CD14-positive monocyte (primary cell): ENCODE measurements at regions not wholly inside any gene's neighbourhood (a gene's known extent, or its start where the extent isn't known, plus 50 kb on each side); places are given as distances from the start of the nearest gene placed in this dataset.

Source experiments
- DNase-seq, 3 donors: peaks; one replicate each; pipeline ENCODE4 v3.0.0-alpha.2; 2011 to 2022
- H2AFZ ChIP-seq: 2 replicates; pipeline ENCODE4 v1.6.0; 2012; ENCODE audit warnings: mild to moderate bottlenecking, low read depth, low read length, inconsistent platforms; ENCODE audit not compliant: insufficient read depth, poor library complexity, severe bottlenecking
- H3K27ac ChIP-seq, 2 donors: 1 replicate in 1 of 2; 2 replicates in 1 of 2; pipeline ENCODE4 v1.5.1; 2012 to 2013; ENCODE audit warnings: low read length in 2 of 2, control low read depth in 1 of 2, inconsistent platforms in 1 of 2, low read depth in 1 of 2, mild to moderate bottlenecking in 1 of 2
- H3K27me3 ChIP-seq, 2 donors: one replicate each; pipeline versions ENCODE4 v1.6.0 to v1.6.1; 2011 to 2013; ENCODE audit warnings: low read length in 2 of 2; ENCODE audit not compliant: control insufficient read depth in 2 of 2, insufficient read depth in 2 of 2
- H3K36me3 ChIP-seq, 2 donors: replicated peaks in 1 of 2; 1 replicate in 1 of 2; 2 replicates in 1 of 2; pipeline versions ENCODE4 v1.5.1 to v1.6.1; 2012 to 2013; ENCODE audit warnings: low read length in 2 of 2, control low read depth in 1 of 2, inconsistent platforms in 1 of 2, mild to moderate bottlenecking in 1 of 2; ENCODE audit not compliant: insufficient read depth in 2 of 2, control insufficient read depth in 1 of 2
- H3K4me1 ChIP-seq, 2 donors: 1 replicate in 1 of 2; 2 replicates in 1 of 2; pipeline versions ENCODE4 v1.5.1 to v1.6.1; 2012 to 2013; ENCODE audit warnings: low read length in 2 of 2, control low read depth in 1 of 2, inconsistent platforms in 1 of 2, mild to moderate bottlenecking in 1 of 2, moderate library complexity in 1 of 2; ENCODE audit not compliant: insufficient read depth in 2 of 2, control insufficient read depth in 1 of 2
- H3K4me2 ChIP-seq: replicated peaks from 2 replicates; pipeline ENCODE3; 2012; ENCODE audit warnings: low read length, moderate library complexity, mild to moderate bottlenecking; ENCODE audit not compliant: poor library complexity, severe bottlenecking; ENCODE audit errors: extremely low read depth
- H3K4me3 ChIP-seq, 3 experiments: fragments of 200-600 bp in 1 of 3; sonication (generic) in 1 of 3; replicated peaks in 1 of 3; 1 replicate in 2 of 3; 2 replicates in 1 of 3; pipeline ENCODE4 v1.5.1; 2011 to 2013; ENCODE audit warnings: low read length in 3 of 3, mild to moderate bottlenecking in 3 of 3, control low read depth in 2 of 3, low read depth in 2 of 3, inconsistent platforms in 1 of 3, moderate library complexity in 1 of 3
- H3K79me2 ChIP-seq: 2 replicates; pipeline ENCODE4 v1.6.0; 2012; ENCODE audit warnings: mild to moderate bottlenecking, control low read depth, inconsistent platforms, low read length, moderate library complexity; ENCODE audit not compliant: insufficient read depth
- H3K9ac ChIP-seq: 2 replicates; pipeline ENCODE4 v1.6.0; 2017; ENCODE audit warnings: low read length, mild to moderate bottlenecking; ENCODE audit not compliant: insufficient read depth, poor library complexity, severe bottlenecking
- H3K9me3 ChIP-seq, 2 donors: replicated peaks in 1 of 2; 1 replicate in 1 of 2; 2 replicates in 1 of 2; pipeline versions ENCODE4 v1.5.1 to v1.6.1; 2012 to 2013; ENCODE audit warnings: low read length in 2 of 2, control low read depth in 1 of 2; ENCODE audit not compliant: control insufficient read depth in 1 of 2, insufficient read depth in 1 of 2
- H4K20me1 ChIP-seq: 2 replicates; pipeline ENCODE4 v1.6.0; 2012; ENCODE audit warnings: mild to moderate bottlenecking, low read length, control low read depth, moderate library complexity; ENCODE audit not compliant: insufficient read depth
- H3K27ac Mint-ChIP-seq, 7 donors: one replicate each; pipeline ENCODE4 v1.8.0; 2020; ENCODE audit warnings: mild to moderate bottlenecking in 7 of 7, mixed read lengths in 7 of 7, moderate library complexity in 6 of 7, inconsistent platforms in 2 of 7
- H3K27me3 Mint-ChIP-seq, 3 donors: one replicate each; pipeline ENCODE4 v1.8.0; 2021 to 2022; ENCODE audit warnings: low read depth in 3 of 3, mild to moderate bottlenecking in 3 of 3, mixed read lengths in 3 of 3, moderate library complexity in 3 of 3, inconsistent platforms in 1 of 3
- H3K36me3 Mint-ChIP-seq, 2 donors: one replicate each; pipeline ENCODE4 v1.8.0; 2020; ENCODE audit warnings: mixed read lengths in 2 of 2, inconsistent platforms in 1 of 2, mild to moderate bottlenecking in 1 of 2
- H3K4me1 Mint-ChIP-seq: one replicate; pipeline ENCODE4 v1.8.0; 2020; ENCODE audit warnings: mild to moderate bottlenecking, mixed read lengths
- H3K4me3 Mint-ChIP-seq, 2 donors: one replicate each; pipeline ENCODE4 v1.8.0; 2020; ENCODE audit warnings: mild to moderate bottlenecking in 2 of 2, mixed read lengths in 2 of 2, moderate library complexity in 1 of 2
- H3K9me3 Mint-ChIP-seq, 7 donors: one replicate each; pipeline ENCODE4 v1.8.0; 2020 to 2022; ENCODE audit warnings: mixed read lengths in 7 of 7, mild to moderate bottlenecking in 6 of 7, moderate library complexity in 6 of 7, inconsistent platforms in 2 of 7
- WGBS: methylation state at CpG from one replicate; pipeline ENCODE4 v1.1.5; 2013; ENCODE audit warnings: missing lambda C conversion rate; ENCODE audit not compliant: insufficient coverage; 5-methylcytosine and 5-hydroxymethylcytosine counted together
- intact Hi-C, 2 donors: fragments of 100-400 bp; cut with micrococcal nuclease; formaldehyde crosslinking; loops; one replicate each; pipeline versions ENCODE4 v1.15.0 to v1.15.1; 2023
- TF ChIP-seq, protein P1 (sequence below): fragments of 200-600 bp; IDR thresholded peaks from one replicate; pipeline ENCODE4 v1.8.0; 2022; ENCODE audit warnings: antibody characterized with exemption, mild to moderate bottlenecking

GRCh38 chr2:145359561-145359960 lies 839.6 kb upstream of the ZEB2 start:
- H3K4me3 Mint-ChIP-seq = no peak overlapping the region
- 100% methylated on average over 1 of the region's 3 CpGs for WGBS

DNA sequence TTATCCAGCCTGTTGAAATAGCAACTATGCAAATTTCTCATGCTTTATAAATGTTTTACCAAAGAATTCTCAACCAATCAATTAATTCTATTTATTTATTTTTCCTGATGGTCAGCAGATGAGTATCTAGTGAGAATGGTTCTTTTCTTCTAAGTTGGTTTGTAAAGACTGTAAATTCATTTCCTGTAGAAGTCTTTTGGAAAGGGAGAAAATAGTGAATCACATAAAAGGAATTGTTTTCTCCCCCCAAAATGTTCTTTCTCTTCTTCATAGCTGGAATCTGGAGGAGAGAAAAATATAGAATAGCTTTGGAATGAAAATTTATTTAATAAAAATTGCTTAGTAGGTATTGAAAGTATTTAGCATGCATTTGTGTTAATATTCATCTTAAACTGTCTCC lies 836.1 kb upstream of the ZEB2 start:
- Histone ChIP-seq H4K20me1 (no peaks in the 10 kb centered on the region), H3K4me2 (no peak overlapping the region), H3K36me3 (no peaks in the 10 kb centered on the region), H3K4me3 (no peak overlapping the region), H2AFZ (no peak overlapping the region), H3K4me1 (no peaks in the 10 kb centered on the region), H3K27ac (no peak overlapping the region), H3K9ac (no peak overlapping the region), H3K27me3 (no peaks in the 10 kb centered on the region), H3K9me3 (no peaks in the 10 kb centered on the region), H3K79me2 (no peaks in the 10 kb centered on the region)
- Mint-ChIP-seq H3K27ac (no peak overlapping the region), H3K9me3 (no peaks in the 10 kb centered on the region), H3K4me3 (no peak overlapping the region), H3K36me3 (no peaks in the 10 kb centered on the region), H3K27me3 (no peaks in the 10 kb centered on the region), H3K4me1 (no peaks in the 10 kb centered on the region)
- intact Hi-C loops = no loop called here
- no peak for DNase-seq
- TF ChIP-seq, protein P1, sequence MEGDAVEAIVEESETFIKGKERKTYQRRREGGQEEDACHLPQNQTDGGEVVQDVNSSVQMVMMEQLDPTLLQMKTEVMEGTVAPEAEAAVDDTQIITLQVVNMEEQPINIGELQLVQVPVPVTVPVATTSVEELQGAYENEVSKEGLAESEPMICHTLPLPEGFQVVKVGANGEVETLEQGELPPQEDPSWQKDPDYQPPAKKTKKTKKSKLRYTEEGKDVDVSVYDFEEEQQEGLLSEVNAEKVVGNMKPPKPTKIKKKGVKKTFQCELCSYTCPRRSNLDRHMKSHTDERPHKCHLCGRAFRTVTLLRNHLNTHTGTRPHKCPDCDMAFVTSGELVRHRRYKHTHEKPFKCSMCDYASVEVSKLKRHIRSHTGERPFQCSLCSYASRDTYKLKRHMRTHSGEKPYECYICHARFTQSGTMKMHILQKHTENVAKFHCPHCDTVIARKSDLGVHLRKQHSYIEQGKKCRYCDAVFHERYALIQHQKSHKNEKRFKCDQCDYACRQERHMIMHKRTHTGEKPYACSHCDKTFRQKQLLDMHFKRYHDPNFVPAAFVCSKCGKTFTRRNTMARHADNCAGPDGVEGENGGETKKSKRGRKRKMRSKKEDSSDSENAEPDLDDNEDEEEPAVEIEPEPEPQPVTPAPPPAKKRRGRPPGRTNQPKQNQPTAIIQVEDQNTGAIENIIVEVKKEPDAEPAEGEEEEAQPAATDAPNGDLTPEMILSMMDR = no peak

More at GRCh38 chr2:145359561-145359960, 839.6 kb upstream of the ZEB2 start:
- no peak overlapping the region for H3K27ac Mint-ChIP-seq
- no peak overlapping the region for H3K9ac ChIP-seq
- intact Hi-C loops = no loop called here
- H2AFZ ChIP-seq = no peak overlapping the region
- no peaks in the 10 kb centered on the region for H3K9me3 ChIP-seq
- H3K9me3 Mint-ChIP-seq = no peaks in the 10 kb centered on the region
- no peaks in the 10 kb centered on the region for H3K4me1 ChIP-seq
- no peaks in the 10 kb centered on the region for H4K20me1 ChIP-seq
- no peaks in the 10 kb centered on the region for H3K79me2 ChIP-seq
- no peaks in the 10 kb centered on the region for H3K27me3 Mint-ChIP-seq
- no peaks in the 10 kb centered on the region for H3K4me1 Mint-ChIP-seq
- H3K36me3 ChIP-seq = no peaks in the 10 kb centered on the region
- no peak for DNase-seq
- H3K36me3 Mint-ChIP-seq = no peaks in the 10 kb centered on the region
- H3K4me3 ChIP-seq = no peak overlapping the region
- no peaks in the 10 kb centered on the region for H3K27me3 ChIP-seq
- H3K4me2 ChIP-seq = no peak overlapping the region
- no peak overlapping the region for H3K27ac ChIP-seq
- TF ChIP-seq, protein P1 = no peak
